ENCODE measurements at regions not wholly inside any gene's neighbourhood (a gene's known extent, or its start where the extent isn't known, plus 50 kb on each side); places are given as distances from the start of the nearest gene placed in this dataset.

- TF ChIP-seq CTCF (IDR thresholded peaks at IDR 0.05), result no peak
- TF ChIP-seq POLR2A (IDR thresholded peaks at IDR 0.05), result no peak
These were observed 192.3 kb upstream of the GLI3 start for GRCh38 chr7:42429339-42429738.

Data from Peyer's patch (tissue), 4 donors.